ENCODE measurements at regions not wholly inside any gene's neighbourhood (a gene's known extent, or its start where the extent isn't known, plus 50 kb on each side); places are given as distances from the start of the nearest gene placed in this dataset.
A peak's percentile ranks its signal among the peaks of the same experiment; 100 is the strongest.
"Not testable (repeated sequence)": the region's sequence is repeated elsewhere in the genome, so short reads cannot be mapped to it uniquely, and the experiment has no call there.

- no peak for DNase-seq
Observed at GRCh38 chr16:65827231-65827630, 539.3 kb upstream of the CDH5 start.

GRCh38 chr16:65825191-65825856 is 541.2 kb upstream of the CDH5 start:
- DNase-seq = no peak

GRCh38 chr16:65822148-65822547 is 544.3 kb upstream of the CDH5 start:
- no peak for DNase-seq

- DNase-seq = no peak
Observed at GRCh38 chr16:65819136-65819898, 547.2 kb upstream of the CDH5 start.

GRCh38 chr16:65817799-65818198 is 548.7 kb upstream of the CDH5 start:
- DNase-seq = no peak

GRCh38 chr16:65817066-65817465 is 549.4 kb upstream of the CDH5 start:
- DNase-seq = no peak

GRCh38 chr16:65816556-65816955 is 549.9 kb upstream of the CDH5 start:
- no peak for DNase-seq

GRCh38 chr16:65815707-65816106 is 550.8 kb upstream of the CDH5 start:
- DNase-seq = no peak

GRCh38 chr16:65813879-65814278 is 552.6 kb upstream of the CDH5 start:
- DNase-seq = peak; percentile 78

GRCh38 chr16:65809627-65810026 is 556.9 kb upstream of the CDH5 start:
- DNase-seq = no peak

GRCh38 chr16:65808790-65809189 is 557.7 kb upstream of the CDH5 start:
- no peak for DNase-seq

- no peak for DNase-seq
Observed at GRCh38 chr16:65807858-65808257, 558.6 kb upstream of the CDH5 start.

- DNase-seq = not testable (repeated sequence)
Observed at GRCh38 chr16:65805704-65806103, 560.8 kb upstream of the CDH5 start.

GRCh38 chr16:65796481-65796880 is 570.0 kb upstream of the CDH5 start:
- no peak for DNase-seq

- DNase-seq = no peak
Observed at GRCh38 chr16:65794973-65795372, 571.5 kb upstream of the CDH5 start.

GRCh38 chr16:65793781-65794180 is 572.7 kb upstream of the CDH5 start:
- DNase-seq = no peak

- DNase-seq = no peak
Observed at GRCh38 chr16:65790768-65791167, 575.7 kb upstream of the CDH5 start.

- no peak for DNase-seq
Observed at GRCh38 chr16:65789161-65789945, 577.1 kb upstream of the CDH5 start.

GRCh38 chr16:65788434-65789140 is 577.9 kb upstream of the CDH5 start:
- DNase-seq = no peak

- no peak for DNase-seq
Observed at GRCh38 chr16:65787921-65788320, 578.6 kb upstream of the CDH5 start.

GRCh38 chr16:65786916-65787315 is 579.6 kb upstream of the CDH5 start:
- DNase-seq = no peak

GRCh38 chr16:65783709-65784474 is 582.6 kb upstream of the CDH5 start:
- no peak for DNase-seq
